AG10803 (cell line): ENCODE measurements at regions not wholly inside any gene's neighbourhood (a gene's known extent, or its start where the extent isn't known, plus 50 kb on each side); places are given as distances from the start of the nearest gene placed in this dataset.

ENCODE experiments used
- DNase-seq: peaks from one replicate; pipeline ENCODE4 v3.0.0; 2010; ENCODE audit warnings: low read depth
- H3K4me3 ChIP-seq: 2 replicates; pipeline ENCODE4 v1.5.1; 2011; ENCODE audit warnings: mild to moderate bottlenecking, low read length, control low read depth
- TF ChIP-seq, protein P1 (sequence below): conservative IDR thresholded peaks from 2 replicates; pipeline ENCODE4 v1.5.1; 2011; ENCODE audit warnings: mild to moderate bottlenecking, low read length, control low read depth, inconsistent platforms

DNA sequence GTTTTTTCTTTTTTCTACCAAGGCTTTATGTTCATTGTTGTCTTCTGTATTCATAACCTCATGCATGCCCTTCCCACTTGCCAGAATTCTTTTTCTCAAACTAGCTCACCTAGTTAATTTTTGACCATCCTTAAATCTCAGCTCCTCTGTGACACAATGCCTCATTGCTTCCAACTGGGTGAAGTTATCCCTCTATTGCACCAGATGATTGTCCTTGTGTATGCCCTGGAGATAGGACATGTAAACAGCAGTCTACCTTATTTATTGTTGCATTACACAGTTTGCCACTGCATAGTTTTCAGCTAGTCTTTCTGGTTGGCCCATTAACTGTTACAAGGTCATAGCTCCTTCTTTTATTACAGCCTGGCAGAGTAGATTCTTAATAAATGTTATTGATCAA, 763.1 kb upstream of the COBL start:
- no peak overlapping the region for H3K4me3 ChIP-seq
- DNase-seq = no peak
- TF ChIP-seq, protein P1, sequence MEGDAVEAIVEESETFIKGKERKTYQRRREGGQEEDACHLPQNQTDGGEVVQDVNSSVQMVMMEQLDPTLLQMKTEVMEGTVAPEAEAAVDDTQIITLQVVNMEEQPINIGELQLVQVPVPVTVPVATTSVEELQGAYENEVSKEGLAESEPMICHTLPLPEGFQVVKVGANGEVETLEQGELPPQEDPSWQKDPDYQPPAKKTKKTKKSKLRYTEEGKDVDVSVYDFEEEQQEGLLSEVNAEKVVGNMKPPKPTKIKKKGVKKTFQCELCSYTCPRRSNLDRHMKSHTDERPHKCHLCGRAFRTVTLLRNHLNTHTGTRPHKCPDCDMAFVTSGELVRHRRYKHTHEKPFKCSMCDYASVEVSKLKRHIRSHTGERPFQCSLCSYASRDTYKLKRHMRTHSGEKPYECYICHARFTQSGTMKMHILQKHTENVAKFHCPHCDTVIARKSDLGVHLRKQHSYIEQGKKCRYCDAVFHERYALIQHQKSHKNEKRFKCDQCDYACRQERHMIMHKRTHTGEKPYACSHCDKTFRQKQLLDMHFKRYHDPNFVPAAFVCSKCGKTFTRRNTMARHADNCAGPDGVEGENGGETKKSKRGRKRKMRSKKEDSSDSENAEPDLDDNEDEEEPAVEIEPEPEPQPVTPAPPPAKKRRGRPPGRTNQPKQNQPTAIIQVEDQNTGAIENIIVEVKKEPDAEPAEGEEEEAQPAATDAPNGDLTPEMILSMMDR = no peak

DNA sequence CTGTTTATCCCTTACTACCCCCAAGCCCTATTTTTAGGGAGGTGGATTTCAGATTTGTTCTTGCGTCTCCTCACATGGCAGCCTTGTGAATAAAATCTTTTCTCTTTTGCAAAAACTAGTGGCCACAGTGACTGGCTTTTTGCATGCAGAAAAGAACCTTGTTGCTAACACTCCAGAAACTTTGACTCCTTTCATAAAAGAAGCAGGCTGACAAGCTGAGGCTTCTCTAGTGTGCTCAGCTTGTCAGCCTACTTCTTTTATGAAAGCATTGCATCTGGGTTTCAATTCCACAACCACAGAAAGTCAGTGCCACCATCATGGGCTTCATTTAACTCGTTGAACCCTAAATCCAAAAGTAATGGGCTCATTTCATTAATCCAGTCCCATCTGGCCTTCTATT, 761.0 kb upstream of the COBL start:
- TF ChIP-seq, protein P1 = no peak
- no peak overlapping the region for H3K4me3 ChIP-seq
- DNase-seq = no peak

DNA sequence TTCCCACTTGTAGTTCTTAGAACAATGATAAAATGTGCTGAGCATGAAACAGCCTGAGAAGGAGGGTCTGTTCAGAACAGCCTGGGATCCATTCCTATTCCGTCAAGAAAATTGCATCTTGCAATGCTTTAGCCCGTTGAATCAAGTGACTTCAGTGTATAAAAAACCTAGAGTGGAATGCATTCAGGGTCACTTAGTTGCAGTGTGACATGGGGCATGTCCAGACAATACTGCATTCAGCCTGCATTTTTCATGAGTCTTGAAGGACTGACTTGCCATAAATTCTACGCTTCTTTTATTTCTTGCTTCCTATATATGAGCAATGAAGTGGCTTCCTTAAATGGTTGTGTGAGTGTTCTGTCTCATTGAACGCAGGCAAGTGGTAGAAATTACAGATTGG, 758.3 kb upstream of the COBL start:
- H3K4me3 ChIP-seq = no peak overlapping the region
- DNase-seq = no peak
- TF ChIP-seq, protein P1 = no peak

DNA sequence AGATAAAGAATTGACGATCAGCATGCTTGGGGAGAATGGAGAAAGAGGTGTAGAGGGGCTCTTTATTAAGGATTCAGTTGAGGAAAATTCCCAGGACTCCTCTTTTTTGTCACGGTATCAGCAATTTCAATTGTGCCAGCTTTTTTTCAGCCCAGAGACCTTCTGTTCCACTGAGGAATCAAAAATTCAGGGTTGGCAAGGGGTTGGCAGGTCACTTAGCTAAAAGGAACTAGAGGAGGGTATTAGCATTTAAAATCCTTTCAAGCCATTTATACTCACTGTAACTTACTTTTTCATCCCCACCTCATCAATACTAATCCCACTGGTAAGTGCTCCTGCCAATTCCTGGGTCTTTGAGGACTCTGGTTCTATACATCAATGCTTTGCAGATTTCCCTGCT, 757.5 kb upstream of the COBL start:
- TF ChIP-seq, protein P1 = no peak
- H3K4me3 ChIP-seq = no peak overlapping the region
- no peak for DNase-seq

DNA sequence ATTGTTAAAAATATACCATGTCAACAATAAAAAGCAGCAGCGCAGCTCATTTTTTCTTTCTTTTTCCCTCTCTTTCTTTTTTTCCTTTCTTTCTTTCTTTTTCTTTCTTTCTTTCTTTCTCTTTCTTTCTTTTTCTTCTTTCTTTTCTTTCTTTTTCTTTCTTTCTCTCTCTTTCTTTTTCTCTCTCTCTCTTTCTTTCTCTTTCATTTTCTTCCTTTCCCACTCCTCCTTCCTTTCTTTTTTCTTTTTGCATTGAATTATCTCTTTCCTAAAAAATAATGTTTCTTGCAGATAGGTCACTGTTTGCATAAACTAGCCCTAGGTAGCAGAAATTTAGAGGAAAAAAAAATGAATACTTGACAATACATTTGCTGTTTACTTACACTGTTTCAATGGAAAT, 755.1 kb upstream of the COBL start:
- no peak overlapping the region for H3K4me3 ChIP-seq
- DNase-seq = no peak
- TF ChIP-seq, protein P1 = no peak

DNA sequence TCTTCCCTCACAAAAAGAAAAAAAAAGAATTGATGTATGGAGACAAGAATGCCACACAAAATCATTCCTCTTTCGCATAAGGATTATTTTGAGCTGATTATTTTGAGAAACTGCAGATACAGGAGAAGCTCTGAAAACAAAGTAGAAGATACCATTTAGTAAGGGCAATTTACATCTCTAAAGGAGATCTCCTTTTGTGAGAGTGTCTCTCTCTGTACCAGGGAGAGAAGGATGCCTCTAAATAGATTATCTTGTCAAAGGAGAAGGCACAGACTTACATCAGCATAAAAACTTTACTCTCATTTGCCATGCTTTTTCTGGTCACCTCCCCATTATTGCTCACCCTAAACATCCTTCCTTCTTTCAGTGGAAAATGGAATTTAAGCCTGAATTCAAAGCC, 747.9 kb upstream of the COBL start:
- TF ChIP-seq, protein P1 = no peak
- H3K4me3 ChIP-seq = no peak overlapping the region
- no peak for DNase-seq

DNA sequence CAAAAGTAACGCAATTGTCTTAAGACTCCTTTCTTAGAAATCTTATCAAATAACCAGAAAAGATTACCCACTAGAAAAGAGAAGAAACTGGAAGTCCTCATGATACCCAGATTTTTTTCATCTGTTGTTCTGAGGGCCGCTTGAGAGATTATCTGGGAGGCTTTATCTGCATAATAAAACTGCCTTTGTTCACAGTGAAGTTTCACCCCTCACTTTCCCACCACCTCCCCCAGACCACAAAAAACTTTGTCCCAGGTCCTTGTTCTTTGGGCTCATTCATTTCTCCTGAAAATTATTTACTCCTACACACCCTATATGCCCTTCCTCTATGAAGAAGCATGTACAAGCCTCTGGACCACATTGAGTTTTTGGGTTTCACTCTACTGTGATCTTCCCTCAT, 745.1 kb upstream of the COBL start:
- DNase-seq = no peak
- TF ChIP-seq, protein P1 = no peak

More for the DNA sequence above, 745.1 kb upstream of the COBL start:
- no peak overlapping the region for H3K4me3 ChIP-seq
